ENCODE measurements at regions not wholly inside any gene's neighbourhood (a gene's known extent, or its start where the extent isn't known, plus 50 kb on each side); places are given as distances from the start of the nearest gene placed in this dataset.

GRCh38 chr4:79241846-79242245, 84.0 kb downstream of the NAA11 start:
- H3K36me3 Mint-ChIP-seq (ENCODE audit: insufficient read depth, unreplicated experiment) = no peaks in the 10 kb centered on the region
- no peaks in the 10 kb centered on the region for H3K9me3 Mint-ChIP-seq (ENCODE audit: low read depth, unreplicated experiment)
- no peak overlapping the region for H3K4me3 Mint-ChIP-seq (ENCODE audit: low read depth, unreplicated experiment)
- TF ChIP-seq, protein P1, sequence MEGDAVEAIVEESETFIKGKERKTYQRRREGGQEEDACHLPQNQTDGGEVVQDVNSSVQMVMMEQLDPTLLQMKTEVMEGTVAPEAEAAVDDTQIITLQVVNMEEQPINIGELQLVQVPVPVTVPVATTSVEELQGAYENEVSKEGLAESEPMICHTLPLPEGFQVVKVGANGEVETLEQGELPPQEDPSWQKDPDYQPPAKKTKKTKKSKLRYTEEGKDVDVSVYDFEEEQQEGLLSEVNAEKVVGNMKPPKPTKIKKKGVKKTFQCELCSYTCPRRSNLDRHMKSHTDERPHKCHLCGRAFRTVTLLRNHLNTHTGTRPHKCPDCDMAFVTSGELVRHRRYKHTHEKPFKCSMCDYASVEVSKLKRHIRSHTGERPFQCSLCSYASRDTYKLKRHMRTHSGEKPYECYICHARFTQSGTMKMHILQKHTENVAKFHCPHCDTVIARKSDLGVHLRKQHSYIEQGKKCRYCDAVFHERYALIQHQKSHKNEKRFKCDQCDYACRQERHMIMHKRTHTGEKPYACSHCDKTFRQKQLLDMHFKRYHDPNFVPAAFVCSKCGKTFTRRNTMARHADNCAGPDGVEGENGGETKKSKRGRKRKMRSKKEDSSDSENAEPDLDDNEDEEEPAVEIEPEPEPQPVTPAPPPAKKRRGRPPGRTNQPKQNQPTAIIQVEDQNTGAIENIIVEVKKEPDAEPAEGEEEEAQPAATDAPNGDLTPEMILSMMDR (IDR thresholded peaks at IDR 0.05; ENCODE audit: unreplicated experiment) = no peak
- no peak overlapping the region for H3K27ac Mint-ChIP-seq (ENCODE audit: unreplicated experiment)
- CTCF ChIA-PET = interaction anchor here (0.6 kb wide), 1 partner anchor 816 kb away, joined by 5 read pairs; no protein-coding TSS in a partner anchor
- BruUV-seq (replicated peaks) = no TSS peak
- no peaks in the 10 kb centered on the region for H3K27me3 Mint-ChIP-seq (ENCODE audit: unreplicated experiment)
- intact Hi-C loops (cut with micrococcal nuclease; ENCODE audit: unreplicated experiment) = no loop called here
- no peak for DNase-seq
- H3K4me1 Mint-ChIP-seq (ENCODE audit: low read depth, unreplicated experiment) = no peaks in the 10 kb centered on the region

- BruUV-seq (replicated peaks) = no TSS peak
- Mint-ChIP-seq H3K27me3 (ENCODE audit: unreplicated experiment) (no peaks in the 10 kb centered on the region), H3K36me3 (ENCODE audit: insufficient read depth, unreplicated experiment) (no peaks in the 10 kb centered on the region), H3K4me1 (ENCODE audit: low read depth, unreplicated experiment) (no peaks in the 10 kb centered on the region), H3K9me3 (ENCODE audit: low read depth, unreplicated experiment) (no peaks in the 10 kb centered on the region), H3K4me3 (ENCODE audit: low read depth, unreplicated experiment) (no peak overlapping the region), H3K27ac (ENCODE audit: unreplicated experiment) (no peak overlapping the region)
- intact Hi-C loops (cut with micrococcal nuclease; ENCODE audit: unreplicated experiment) = no loop called here
- CTCF ChIA-PET = no interaction called here
- DNase-seq = no peak
- TF ChIP-seq, protein P1 (IDR thresholded peaks at IDR 0.05; ENCODE audit: unreplicated experiment) = no peak
Measured at GRCh38 chr4:79237851-79238250, 88.0 kb downstream of the NAA11 start.

GRCh38 chr4:79236785-79237184, 89.1 kb downstream of the NAA11 start:
- no peaks in the 10 kb centered on the region for H3K4me1 Mint-ChIP-seq (ENCODE audit: low read depth, unreplicated experiment)
- no peaks in the 10 kb centered on the region for H3K27me3 Mint-ChIP-seq (ENCODE audit: unreplicated experiment)
- intact Hi-C loops (cut with micrococcal nuclease; ENCODE audit: unreplicated experiment) = no loop called here
- no peak overlapping the region for H3K27ac Mint-ChIP-seq (ENCODE audit: unreplicated experiment)
- CTCF ChIA-PET = no interaction called here
- H3K36me3 Mint-ChIP-seq (ENCODE audit: insufficient read depth, unreplicated experiment) = no peaks in the 10 kb centered on the region
- no TSS peak for BruUV-seq (replicated peaks)
- no peak overlapping the region for H3K4me3 Mint-ChIP-seq (ENCODE audit: low read depth, unreplicated experiment)
- H3K9me3 Mint-ChIP-seq (ENCODE audit: low read depth, unreplicated experiment) = no peaks in the 10 kb centered on the region
- no peak for DNase-seq
- TF ChIP-seq, protein P1 (IDR thresholded peaks at IDR 0.05; ENCODE audit: unreplicated experiment) = no peak

DNA sequence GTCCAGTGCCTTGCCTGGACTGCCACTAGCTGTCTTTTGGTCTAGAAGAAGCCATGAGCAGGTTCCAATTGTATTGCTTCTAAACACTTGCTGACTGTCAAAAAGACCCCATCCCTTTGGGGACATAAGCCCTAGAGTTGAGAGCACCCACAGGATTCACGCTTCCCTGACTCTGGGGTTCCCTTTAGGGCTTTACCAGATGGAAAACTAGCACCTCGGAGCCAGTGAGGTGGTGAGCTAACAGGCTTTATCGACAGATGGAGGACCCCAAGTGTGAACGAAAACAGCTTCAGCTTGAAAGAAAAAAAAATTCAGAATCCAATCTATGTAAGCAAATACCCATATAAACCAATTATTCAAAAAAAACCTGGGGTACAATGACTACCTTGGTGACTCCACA, 90.8 kb downstream of the NAA11 start:
- no peak for DNase-seq
- CTCF ChIA-PET = no interaction called here
- BruUV-seq (replicated peaks) = no TSS peak
- H3K4me1 Mint-ChIP-seq (ENCODE audit: low read depth, unreplicated experiment) = no peaks in the 10 kb centered on the region
- H3K9me3 Mint-ChIP-seq (ENCODE audit: low read depth, unreplicated experiment) = no peaks in the 10 kb centered on the region
- H3K27ac Mint-ChIP-seq (ENCODE audit: unreplicated experiment) = no peak overlapping the region
- H3K4me3 Mint-ChIP-seq (ENCODE audit: low read depth, unreplicated experiment) = no peak overlapping the region
- intact Hi-C loops (cut with micrococcal nuclease; ENCODE audit: unreplicated experiment) = no loop called here
- H3K36me3 Mint-ChIP-seq (ENCODE audit: insufficient read depth, unreplicated experiment) = no peaks in the 10 kb centered on the region
- TF ChIP-seq, protein P1 (IDR thresholded peaks at IDR 0.05; ENCODE audit: unreplicated experiment) = no peak
- H3K27me3 Mint-ChIP-seq (ENCODE audit: unreplicated experiment) = no peaks in the 10 kb centered on the region

GRCh38 chr4:79233820-79234219, 92.0 kb downstream of the NAA11 start:
- Mint-ChIP-seq H3K4me3 (ENCODE audit: low read depth, unreplicated experiment) (no peak overlapping the region), H3K9me3 (ENCODE audit: low read depth, unreplicated experiment) (no peaks in the 10 kb centered on the region), H3K27ac (ENCODE audit: unreplicated experiment) (no peak overlapping the region), H3K36me3 (ENCODE audit: insufficient read depth, unreplicated experiment) (no peaks in the 10 kb centered on the region), H3K4me1 (ENCODE audit: low read depth, unreplicated experiment) (no peaks in the 10 kb centered on the region), H3K27me3 (ENCODE audit: unreplicated experiment) (no peaks in the 10 kb centered on the region)
- no TSS peak for BruUV-seq (replicated peaks)
- intact Hi-C loops (cut with micrococcal nuclease; ENCODE audit: unreplicated experiment) = no loop called here
- TF ChIP-seq, protein P1 (IDR thresholded peaks at IDR 0.05; ENCODE audit: unreplicated experiment) = no peak
- CTCF ChIA-PET = no interaction called here
- no peak for DNase-seq

Measured in Calu3 (cell line).